Astrocyte (in vitro differentiated cells and primary cell): ENCODE measurements at regions not wholly inside any gene's neighbourhood (a gene's known extent, or its start where the extent isn't known, plus 50 kb on each side); places are given as distances from the start of the nearest gene placed in this dataset.

Experiments
- DNase-seq: peaks from one replicate; pipeline ENCODE4 v3.0.0-alpha.2; 2010; ENCODE audit warnings: low read depth
- FAIRE-seq: peaks from 2 replicates; lab custom pipeline; 2011; peaks lifted over from hg19 to GRCh38; lab: Jason Lieb, UNC
- H2AFZ ChIP-seq: 2 replicates; pipeline ENCODE4 v1.6.0; 2012; ENCODE audit warnings: low read depth, low read length, inconsistent platforms
- H3K27ac ChIP-seq: 2 replicates; pipeline ENCODE4 v1.5.1; 2011; ENCODE audit warnings: low read depth, low read length, inconsistent platforms
- H3K27me3 ChIP-seq: 2 replicates; pipeline ENCODE4 v1.6.0; 2011; ENCODE audit warnings: low read length, inconsistent platforms; ENCODE audit not compliant: insufficient read depth
- H3K36me3 ChIP-seq: 2 replicates; pipeline ENCODE4 v1.5.1; 2011; ENCODE audit warnings: low read length, inconsistent platforms; ENCODE audit not compliant: insufficient read depth
- H3K4me1 ChIP-seq: 2 replicates; pipeline ENCODE4 v1.5.1; 2011; ENCODE audit warnings: low read length, inconsistent platforms; ENCODE audit not compliant: insufficient read depth
- H3K4me2 ChIP-seq: 2 replicates; pipeline ENCODE4 v1.6.0; 2012; ENCODE audit warnings: low read length, inconsistent platforms
- H3K4me3 ChIP-seq: 2 replicates; pipeline ENCODE4 v1.5.1; 2011; ENCODE audit warnings: low read depth, mild to moderate bottlenecking, low read length, inconsistent platforms; ENCODE audit not compliant: insufficient read depth
- H3K79me2 ChIP-seq: 2 replicates; pipeline ENCODE4 v1.6.0; 2012; ENCODE audit warnings: mild to moderate bottlenecking, low read length, inconsistent platforms; ENCODE audit not compliant: insufficient read depth
- H3K9ac ChIP-seq: 2 replicates; pipeline ENCODE4 v1.6.0; 2012; ENCODE audit warnings: mild to moderate bottlenecking, low read length, inconsistent platforms
- H3K9me3 ChIP-seq: 2 replicates; pipeline ENCODE4 v1.5.1; 2012; ENCODE audit warnings: low read depth, mild to moderate bottlenecking, low read length, inconsistent platforms; ENCODE audit not compliant: insufficient read depth
- H4K20me1 ChIP-seq: 2 replicates; pipeline ENCODE4 v1.6.0; 2012; ENCODE audit warnings: low read length, inconsistent platforms; ENCODE audit not compliant: insufficient read depth
- H3K27ac Mint-ChIP-seq: one replicate; pipeline ENCODE4 v1.8.0; 2021; ENCODE audit warnings: mild to moderate bottlenecking, mixed read lengths; ENCODE audit not compliant: unreplicated experiment
- H3K27me3 Mint-ChIP-seq: one replicate; pipeline ENCODE4 v1.8.0; 2021; ENCODE audit warnings: low read depth, mixed read lengths; ENCODE audit not compliant: unreplicated experiment
- H3K36me3 Mint-ChIP-seq: one replicate; pipeline ENCODE4 v1.8.0; 2021; ENCODE audit warnings: low read depth, mixed read lengths; ENCODE audit not compliant: unreplicated experiment
- H3K4me1 Mint-ChIP-seq: one replicate; pipeline ENCODE4 v1.8.0; 2021; ENCODE audit warnings: low read depth, mixed read lengths; ENCODE audit not compliant: unreplicated experiment
- H3K4me3 Mint-ChIP-seq: one replicate; pipeline ENCODE4 v1.8.0; 2021; ENCODE audit warnings: mild to moderate bottlenecking, moderate library complexity, mixed read lengths; ENCODE audit not compliant: unreplicated experiment
- H3K9me3 Mint-ChIP-seq: one replicate; pipeline ENCODE4 v1.8.0; 2021; ENCODE audit warnings: mild to moderate bottlenecking, mixed read lengths; ENCODE audit not compliant: unreplicated experiment
- CTCF ChIP-seq: IDR thresholded peaks from 2 replicates; pipeline ENCODE4 v1.5.1; 2011; ENCODE audit warnings: low read depth, mild to moderate bottlenecking, inconsistent platforms, low read length, moderate library complexity; ENCODE audit not compliant: insufficient read depth
- EZH2 ChIP-seq: IDR thresholded peaks from 2 replicates; pipeline ENCODE4 v1.6.1; 2012; ENCODE audit warnings: mild to moderate bottlenecking, low read length, inconsistent platforms; ENCODE audit not compliant: insufficient read depth

DNA sequence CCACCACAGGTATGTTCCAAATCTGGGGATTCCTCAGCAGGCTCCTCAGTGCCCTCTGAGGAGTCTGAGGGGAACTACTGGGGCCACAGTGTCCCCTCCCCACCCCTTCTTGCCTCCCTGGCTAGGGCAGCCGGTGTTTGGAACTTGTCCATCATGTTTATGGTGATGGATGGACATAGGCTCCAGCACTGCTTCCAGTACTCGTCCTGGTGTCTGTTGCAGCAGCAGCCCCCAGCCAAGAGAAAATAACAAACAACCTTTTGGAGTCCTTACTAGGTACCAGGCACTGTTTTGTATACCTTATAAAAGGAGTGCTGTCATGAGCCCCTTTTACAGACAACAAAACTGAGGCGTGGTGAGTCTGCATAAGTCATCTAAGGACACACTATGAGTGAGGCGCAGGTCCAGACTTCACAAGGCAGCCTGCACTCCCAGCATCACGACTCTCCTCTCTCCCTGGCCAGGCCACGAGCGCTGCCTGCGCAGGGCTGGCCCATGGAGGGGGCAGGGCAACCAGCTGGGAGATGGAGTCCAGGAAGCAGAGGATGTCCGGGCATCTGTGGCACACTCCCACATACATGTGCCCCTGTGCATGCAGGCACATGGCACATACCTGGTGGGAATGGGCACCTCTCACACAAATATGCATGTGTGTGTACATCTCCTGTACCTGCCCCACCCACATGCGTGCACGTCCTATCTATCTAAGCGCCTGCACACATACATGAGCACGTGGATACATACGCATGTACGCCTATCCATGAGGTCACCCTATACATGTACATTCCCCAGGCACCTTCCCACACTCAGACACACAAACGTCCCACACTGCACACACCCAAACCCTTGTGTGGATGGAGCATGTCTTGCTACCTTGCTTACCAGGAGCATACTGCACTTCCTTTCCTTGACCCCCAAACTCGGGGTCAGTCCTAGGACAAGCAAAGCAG is 152.7 kb downstream of the VEGFA start:
- Histone ChIP-seq H3K9ac (no peak overlapping the region), H3K4me3 (no peak overlapping the region), H2AFZ (no peak overlapping the region), H3K4me1 (peaks cover 26% of the 10 kb centered on the region), H4K20me1 (no peaks in the 10 kb centered on the region), H3K27ac (no peak overlapping the region), H3K4me2 (no peak overlapping the region), H3K27me3 (no peaks in the 10 kb centered on the region), H3K9me3 (no peaks in the 10 kb centered on the region), H3K36me3 (no peaks in the 10 kb centered on the region), H3K79me2 (no peaks in the 10 kb centered on the region)
- Mint-ChIP-seq H3K36me3 (no peaks in the 10 kb centered on the region), H3K4me1 (peaks cover 25% of the 10 kb centered on the region), H3K27me3 (peaks cover 8% of the 10 kb centered on the region), H3K4me3 (no peak overlapping the region), H3K9me3 (peaks cover 2% of the 10 kb centered on the region), H3K27ac (no peak overlapping the region)
- DNase-seq (no peak), FAIRE-seq (no peak)
- TF ChIP-seq CTCF (no peak), EZH2 (no peak)

- Mint-ChIP-seq H3K4me1 (peaks cover 19% of the 10 kb centered on the region), H3K27me3 (peaks cover 8% of the 10 kb centered on the region), H3K4me3 (no peak overlapping the region), H3K9me3 (peaks cover 2% of the 10 kb centered on the region), H3K36me3 (no peaks in the 10 kb centered on the region), H3K27ac (no peak overlapping the region)
- Histone ChIP-seq H3K4me1 (peaks cover 26% of the 10 kb centered on the region), H3K9ac (no peak overlapping the region), H2AFZ (no peak overlapping the region), H3K27ac (no peak overlapping the region), H3K27me3 (no peaks in the 10 kb centered on the region), H3K9me3 (no peaks in the 10 kb centered on the region), H4K20me1 (no peaks in the 10 kb centered on the region), H3K36me3 (no peaks in the 10 kb centered on the region), H3K79me2 (no peaks in the 10 kb centered on the region), H3K4me3 (no peak overlapping the region), H3K4me2 (no peak overlapping the region)
- TF ChIP-seq CTCF (no peak), EZH2 (no peak)
- FAIRE-seq (no peak), DNase-seq (no peak)
Observed at GRCh38 chr6:43921548-43922425, 151.8 kb downstream of the VEGFA start.
